GM12878 (cell line): ENCODE measurements at regions not wholly inside any gene's neighbourhood (a gene's known extent, or its start where the extent isn't known, plus 50 kb on each side); places are given as distances from the start of the nearest gene placed in this dataset.

Experiments used
- CTCF ChIP-seq, 3 experiments: IDR thresholded peaks in 2 of 3; conservative IDR thresholded peaks in 1 of 3; 2 replicates each; pipeline ENCODE4 v1.5.1; 2011; ENCODE audit warnings: low read depth in 3 of 3, low read length in 3 of 3, mild to moderate bottlenecking in 3 of 3, control low read depth in 2 of 3, moderate library complexity in 2 of 3, inconsistent platforms in 1 of 3, mixed read lengths in 1 of 3; ENCODE audit not compliant: control insufficient read depth in 2 of 3, insufficient read depth in 1 of 3; ENCODE audit errors: extremely low read depth in 1 of 3
- EZH2 ChIP-seq: IDR thresholded peaks from 2 replicates; pipeline ENCODE4 v1.6.1; 2012; ENCODE audit warnings: low read depth, mild to moderate bottlenecking, control low read depth, inconsistent platforms, low read length, borderline replicate concordance; ENCODE audit not compliant: control insufficient read depth
- POLR2AphosphoS5 ChIP-seq: IDR thresholded peaks from 2 replicates; pipeline ENCODE4 v1.6.1; 2011; ENCODE audit warnings: mild to moderate bottlenecking, low read length, inconsistent platforms
- TCF12 ChIP-seq: IDR thresholded peaks from 2 replicates; pipeline ENCODE4 v1.6.1; 2011; ENCODE audit warnings: low read depth, mild to moderate bottlenecking, low read length
- TF ChIP-seq, protein P1 (sequence below): fragments of 450-650 bp; IDR thresholded peaks from 2 replicates; pipeline ENCODE4 v1.6.1; 2016; ENCODE audit warnings: mild to moderate bottlenecking, moderate library complexity, borderline replicate concordance
- TF ChIP-seq, protein P2 (sequence below): IDR thresholded peaks from 2 replicates; pipeline ENCODE4 v1.6.1; 2012; ENCODE audit warnings: improper control_type of control experiment, low read depth, low read length; ENCODE audit not compliant: insufficient replicate concordance

DNA sequence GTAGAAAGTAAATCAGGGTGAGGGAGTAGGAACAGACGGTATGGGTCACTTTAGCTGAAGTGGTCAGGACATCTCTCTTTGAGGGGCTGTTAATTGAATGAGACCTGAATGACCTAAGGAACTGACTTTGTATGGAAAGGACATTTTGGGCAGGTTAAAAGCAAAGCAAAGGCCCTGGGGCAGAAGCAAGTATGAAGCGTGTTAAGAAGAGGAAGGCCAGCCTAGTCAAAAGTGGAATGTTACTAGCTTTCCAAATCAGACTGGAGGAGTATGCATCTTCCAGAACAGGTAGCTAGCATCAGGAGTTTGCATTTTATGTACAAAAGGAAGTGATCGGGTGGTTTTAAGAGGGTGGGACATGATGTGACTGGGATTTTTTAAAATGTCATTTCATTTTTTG lies 70.9 kb upstream of the PCGF5 start:
- no peak for TF ChIP-seq TCF12
- TF ChIP-seq CTCF (IDR thresholded peaks at IDR 0.05 in 2 of 3, conservative IDR thresholded peaks at IDR 0.05 in 1 of 3; ENCODE audit: control insufficient read depth in 2 of 3, extremely low read depth in 1 of 3, insufficient read depth in 1 of 3, low read depth in 3 of 3, low read length in 3 of 3), result no peak
- TF ChIP-seq, protein P1, sequence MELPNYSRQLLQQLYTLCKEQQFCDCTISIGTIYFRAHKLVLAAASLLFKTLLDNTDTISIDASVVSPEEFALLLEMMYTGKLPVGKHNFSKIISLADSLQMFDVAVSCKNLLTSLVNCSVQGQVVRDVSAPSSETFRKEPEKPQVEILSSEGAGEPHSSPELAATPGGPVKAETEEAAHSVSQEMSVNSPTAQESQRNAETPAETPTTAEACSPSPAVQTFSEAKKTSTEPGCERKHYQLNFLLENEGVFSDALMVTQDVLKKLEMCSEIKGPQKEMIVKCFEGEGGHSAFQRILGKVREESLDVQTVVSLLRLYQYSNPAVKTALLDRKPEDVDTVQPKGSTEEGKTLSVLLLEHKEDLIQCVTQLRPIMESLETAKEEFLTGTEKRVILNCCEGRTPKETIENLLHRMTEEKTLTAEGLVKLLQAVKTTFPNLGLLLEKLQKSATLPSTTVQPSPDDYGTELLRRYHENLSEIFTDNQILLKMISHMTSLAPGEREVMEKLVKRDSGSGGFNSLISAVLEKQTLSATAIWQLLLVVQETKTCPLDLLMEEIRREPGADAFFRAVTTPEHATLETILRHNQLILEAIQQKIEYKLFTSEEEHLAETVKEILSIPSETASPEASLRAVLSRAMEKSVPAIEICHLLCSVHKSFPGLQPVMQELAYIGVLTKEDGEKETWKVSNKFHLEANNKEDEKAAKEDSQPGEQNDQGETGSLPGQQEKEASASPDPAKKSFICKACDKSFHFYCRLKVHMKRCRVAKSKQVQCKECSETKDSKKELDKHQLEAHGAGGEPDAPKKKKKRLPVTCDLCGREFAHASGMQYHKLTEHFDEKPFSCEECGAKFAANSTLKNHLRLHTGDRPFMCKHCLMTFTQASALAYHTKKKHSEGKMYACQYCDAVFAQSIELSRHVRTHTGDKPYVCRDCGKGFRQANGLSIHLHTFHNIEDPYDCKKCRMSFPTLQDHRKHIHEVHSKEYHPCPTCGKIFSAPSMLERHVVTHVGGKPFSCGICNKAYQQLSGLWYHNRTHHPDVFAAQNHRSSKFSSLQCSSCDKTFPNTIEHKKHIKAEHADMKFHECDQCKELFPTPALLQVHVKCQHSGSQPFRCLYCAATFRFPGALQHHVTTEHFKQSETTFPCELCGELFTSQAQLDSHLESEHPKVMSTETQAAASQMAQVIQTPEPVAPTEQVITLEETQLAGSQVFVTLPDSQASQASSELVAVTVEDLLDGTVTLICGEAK, result no peak
- TF ChIP-seq, protein P2, sequence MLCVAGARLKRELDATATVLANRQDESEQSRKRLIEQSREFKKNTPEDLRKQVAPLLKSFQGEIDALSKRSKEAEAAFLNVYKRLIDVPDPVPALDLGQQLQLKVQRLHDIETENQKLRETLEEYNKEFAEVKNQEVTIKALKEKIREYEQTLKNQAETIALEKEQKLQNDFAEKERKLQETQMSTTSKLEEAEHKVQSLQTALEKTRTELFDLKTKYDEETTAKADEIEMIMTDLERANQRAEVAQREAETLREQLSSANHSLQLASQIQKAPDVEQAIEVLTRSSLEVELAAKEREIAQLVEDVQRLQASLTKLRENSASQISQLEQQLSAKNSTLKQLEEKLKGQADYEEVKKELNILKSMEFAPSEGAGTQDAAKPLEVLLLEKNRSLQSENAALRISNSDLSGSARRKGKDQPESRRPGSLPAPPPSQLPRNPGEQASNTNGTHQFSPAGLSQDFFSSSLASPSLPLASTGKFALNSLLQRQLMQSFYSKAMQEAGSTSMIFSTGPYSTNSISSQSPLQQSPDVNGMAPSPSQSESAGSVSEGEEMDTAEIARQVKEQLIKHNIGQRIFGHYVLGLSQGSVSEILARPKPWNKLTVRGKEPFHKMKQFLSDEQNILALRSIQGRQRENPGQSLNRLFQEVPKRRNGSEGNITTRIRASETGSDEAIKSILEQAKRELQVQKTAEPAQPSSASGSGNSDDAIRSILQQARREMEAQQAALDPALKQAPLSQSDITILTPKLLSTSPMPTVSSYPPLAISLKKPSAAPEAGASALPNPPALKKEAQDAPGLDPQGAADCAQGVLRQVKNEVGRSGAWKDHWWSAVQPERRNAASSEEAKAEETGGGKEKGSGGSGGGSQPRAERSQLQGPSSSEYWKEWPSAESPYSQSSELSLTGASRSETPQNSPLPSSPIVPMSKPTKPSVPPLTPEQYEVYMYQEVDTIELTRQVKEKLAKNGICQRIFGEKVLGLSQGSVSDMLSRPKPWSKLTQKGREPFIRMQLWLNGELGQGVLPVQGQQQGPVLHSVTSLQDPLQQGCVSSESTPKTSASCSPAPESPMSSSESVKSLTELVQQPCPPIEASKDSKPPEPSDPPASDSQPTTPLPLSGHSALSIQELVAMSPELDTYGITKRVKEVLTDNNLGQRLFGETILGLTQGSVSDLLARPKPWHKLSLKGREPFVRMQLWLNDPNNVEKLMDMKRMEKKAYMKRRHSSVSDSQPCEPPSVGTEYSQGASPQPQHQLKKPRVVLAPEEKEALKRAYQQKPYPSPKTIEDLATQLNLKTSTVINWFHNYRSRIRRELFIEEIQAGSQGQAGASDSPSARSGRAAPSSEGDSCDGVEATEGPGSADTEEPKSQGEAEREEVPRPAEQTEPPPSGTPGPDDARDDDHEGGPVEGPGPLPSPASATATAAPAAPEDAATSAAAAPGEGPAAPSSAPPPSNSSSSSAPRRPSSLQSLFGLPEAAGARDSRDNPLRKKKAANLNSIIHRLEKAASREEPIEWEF, result no peak
- no peak for TF ChIP-seq POLR2AphosphoS5
- TF ChIP-seq EZH2, result no peak
